GM23338 (cell line): ENCODE measurements at regions not wholly inside any gene's neighbourhood (a gene's known extent, or its start where the extent isn't known, plus 50 kb on each side); places are given as distances from the start of the nearest gene placed in this dataset.

Experiments
- CREB1 ChIP-seq: fragments of 250-450 bp; sonication (Bioruptor Pico); IDR thresholded peaks from 2 replicates; pipeline ENCODE4 v1.5.0; 2020; ENCODE audit warnings: low read depth, mild to moderate bottlenecking, moderate library complexity
- ETS1 ChIP-seq: IDR thresholded peaks from 2 replicates; pipeline ENCODE4 v1.6.1; 2016; ENCODE audit warnings: antibody characterized with exemption
- EZH2 ChIP-seq: fragments of 200-600 bp; sonication (generic); IDR thresholded peaks from one replicate; pipeline ENCODE4 v1.8.0; 2017; ENCODE audit warnings: antibody characterized with exemption, mild to moderate bottlenecking, low read depth; ENCODE audit not compliant: unreplicated experiment
- EZH2phosphoT487 ChIP-seq: fragments of 200-600 bp; sonication (generic); IDR thresholded peaks from one replicate; pipeline ENCODE4 v1.8.1; 2018; ENCODE audit warnings: antibody characterized with exemption; ENCODE audit not compliant: unreplicated experiment
- JUNB ChIP-seq: IDR thresholded peaks from one replicate; pipeline ENCODE4 v1.6.1; 2016; ENCODE audit warnings: antibody characterized with exemption; ENCODE audit not compliant: unreplicated experiment
- POLR2AphosphoS5 ChIP-seq: IDR thresholded peaks from 2 replicates; pipeline ENCODE4 v1.6.1; 2016; ENCODE audit warnings: antibody characterized with exemption, low read depth
- REST ChIP-seq: IDR thresholded peaks from one replicate; pipeline ENCODE4 v1.6.1; 2018; ENCODE audit warnings: antibody characterized with exemption; ENCODE audit not compliant: unreplicated experiment
- STAT1 ChIP-seq: IDR thresholded peaks from one replicate; pipeline ENCODE4 v1.6.1; 2016; ENCODE audit warnings: antibody characterized with exemption; ENCODE audit not compliant: unreplicated experiment
- ZNF331 ChIP-seq: fragments of 250-450 bp; sonication (Bioruptor Pico); IDR thresholded peaks from 2 replicates; pipeline ENCODE4 v1.5.0; 2020; ENCODE audit warnings: low read depth, mild to moderate bottlenecking, moderate library complexity
- ZNF462 ChIP-seq: fragments of 250-450 bp; sonication (Bioruptor Pico); IDR thresholded peaks from 2 replicates; pipeline ENCODE4 v1.5.0; 2020; ENCODE audit warnings: mild to moderate bottlenecking, moderate library complexity
- TF ChIP-seq, protein P1 (sequence below), 2 experiments: fragments of 200-600 bp in 1 of 2; sonication (generic) in 1 of 2; conservative IDR thresholded peaks; 2 replicates each; pipeline versions ENCODE4 v1.5.1 to v1.6.1; 2016 to 2017; ENCODE audit warnings: antibody characterized with exemption in 2 of 2, low read depth in 2 of 2, mild to moderate bottlenecking in 2 of 2, moderate library complexity in 1 of 2

DNA sequence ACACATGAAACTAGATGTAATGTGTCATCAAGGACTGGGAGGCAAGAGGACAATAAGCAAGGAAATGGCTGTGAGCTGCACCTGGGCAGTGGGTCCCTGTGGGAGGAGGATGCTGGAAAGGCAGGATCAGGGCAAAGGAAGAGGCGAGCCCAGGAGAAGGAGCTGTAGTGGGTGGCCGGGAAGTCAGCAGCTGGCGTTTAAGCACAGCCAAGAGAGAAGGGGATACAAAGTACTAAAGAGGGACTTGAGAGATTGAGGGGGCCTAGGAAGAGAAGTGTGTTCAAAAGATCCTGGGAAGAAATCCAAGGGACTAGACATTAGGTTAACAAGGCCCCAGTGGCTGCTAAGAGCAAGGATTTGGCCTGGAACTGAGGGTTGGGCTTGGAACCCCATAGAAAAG is 188.5 kb upstream of the SLC24A5 start:
- TF ChIP-seq, protein P1, sequence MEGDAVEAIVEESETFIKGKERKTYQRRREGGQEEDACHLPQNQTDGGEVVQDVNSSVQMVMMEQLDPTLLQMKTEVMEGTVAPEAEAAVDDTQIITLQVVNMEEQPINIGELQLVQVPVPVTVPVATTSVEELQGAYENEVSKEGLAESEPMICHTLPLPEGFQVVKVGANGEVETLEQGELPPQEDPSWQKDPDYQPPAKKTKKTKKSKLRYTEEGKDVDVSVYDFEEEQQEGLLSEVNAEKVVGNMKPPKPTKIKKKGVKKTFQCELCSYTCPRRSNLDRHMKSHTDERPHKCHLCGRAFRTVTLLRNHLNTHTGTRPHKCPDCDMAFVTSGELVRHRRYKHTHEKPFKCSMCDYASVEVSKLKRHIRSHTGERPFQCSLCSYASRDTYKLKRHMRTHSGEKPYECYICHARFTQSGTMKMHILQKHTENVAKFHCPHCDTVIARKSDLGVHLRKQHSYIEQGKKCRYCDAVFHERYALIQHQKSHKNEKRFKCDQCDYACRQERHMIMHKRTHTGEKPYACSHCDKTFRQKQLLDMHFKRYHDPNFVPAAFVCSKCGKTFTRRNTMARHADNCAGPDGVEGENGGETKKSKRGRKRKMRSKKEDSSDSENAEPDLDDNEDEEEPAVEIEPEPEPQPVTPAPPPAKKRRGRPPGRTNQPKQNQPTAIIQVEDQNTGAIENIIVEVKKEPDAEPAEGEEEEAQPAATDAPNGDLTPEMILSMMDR (conservative IDR thresholded peaks at IDR 0.05; ENCODE audit: low read depth in 2 of 2), result no peak
- TF ChIP-seq JUNB, result no peak
- TF ChIP-seq EZH2, result no peak
- no peak for TF ChIP-seq REST
- no peak for TF ChIP-seq ETS1
- no peak for TF ChIP-seq STAT1
- no peak for TF ChIP-seq POLR2AphosphoS5
- TF ChIP-seq ZNF331 (CRISPR knock-in tag), result no peak
- no peak for TF ChIP-seq CREB1 (CRISPR knock-in tag)
- TF ChIP-seq EZH2phosphoT487, result no peak
- TF ChIP-seq ZNF462 (CRISPR knock-in tag), result no peak
